SJCRH30 (cell line): ENCODE measurements at regions not wholly inside any gene's neighbourhood (a gene's known extent, or its start where the extent isn't known, plus 50 kb on each side); places are given as distances from the start of the nearest gene placed in this dataset.

ENCODE experiments used
- DNase-seq, 2 experiments: peaks; one replicate each; pipeline ENCODE4 v3.0.0-alpha.2; 2015 to 2020
- H3K27ac ChIP-seq: fragments of 250-450 bp; sonication (Bioruptor Pico); 2 replicates; pipeline ENCODE4 v1.5.1; 2020; ENCODE audit warnings: mild to moderate bottlenecking, moderate library complexity
- H3K27me3 ChIP-seq: fragments of 250-450 bp; sonication (Bioruptor Pico); 2 replicates; pipeline ENCODE4 v1.5.1; 2020; ENCODE audit warnings: mild to moderate bottlenecking, moderate library complexity
- H3K36me3 ChIP-seq: fragments of 250-450 bp; sonication (Bioruptor Pico); 2 replicates; pipeline ENCODE4 v1.5.1; 2020; ENCODE audit warnings: mild to moderate bottlenecking, moderate library complexity
- H3K4me1 ChIP-seq: fragments of 250-450 bp; sonication (Bioruptor Pico); 2 replicates; pipeline ENCODE4 v1.5.1; 2020; ENCODE audit warnings: mild to moderate bottlenecking, moderate library complexity
- H3K4me3 ChIP-seq: fragments of 250-450 bp; sonication (Bioruptor Pico); 2 replicates; pipeline ENCODE4 v1.5.1; 2020; ENCODE audit warnings: mild to moderate bottlenecking, moderate library complexity
- H3K9me3 ChIP-seq: fragments of 250-450 bp; sonication (Bioruptor Pico); replicated peaks from 2 replicates; pipeline ENCODE4 v1.5.1; 2020; ENCODE audit warnings: mild to moderate bottlenecking, moderate library complexity

DNA sequence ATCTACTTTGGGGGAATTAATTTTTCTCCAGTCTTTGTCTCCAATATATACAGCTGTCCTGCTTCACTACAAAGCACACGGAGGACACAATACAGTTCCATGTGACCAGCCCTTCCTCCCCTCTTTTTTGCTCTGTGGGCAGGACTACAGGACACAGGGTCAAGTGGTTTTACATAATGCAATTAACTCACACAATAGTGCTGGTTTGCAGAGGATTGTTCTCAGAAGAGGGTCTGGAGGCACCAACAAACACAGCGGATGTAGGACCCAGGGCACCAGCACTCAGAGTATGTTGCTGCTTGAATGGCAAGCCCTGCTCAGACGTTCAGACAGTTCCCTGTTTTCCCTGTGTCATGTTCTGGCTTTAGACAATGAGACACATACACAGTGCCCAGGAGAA lies 52.0 kb upstream of the NPTX2 start:
- peaks cover 16% of the 10 kb centered on the region for H3K4me1 ChIP-seq
- H3K36me3 ChIP-seq: no peaks in the 10 kb centered on the region
- H3K27me3 ChIP-seq: no peaks in the 10 kb centered on the region
- DNase-seq: no peak
- no peak overlapping the region for H3K27ac ChIP-seq
- no peak overlapping the region for H3K4me3 ChIP-seq
- H3K9me3 ChIP-seq: no peaks in the 10 kb centered on the region

GRCh38 chr7:98562871-98563495 lies 54.1 kb upstream of the NPTX2 start:
- Histone ChIP-seq H3K36me3 (no peaks in the 10 kb centered on the region), H3K4me1 (peaks cover 12% of the 10 kb centered on the region), H3K27ac (no peak overlapping the region), H3K27me3 (no peaks in the 10 kb centered on the region), H3K9me3 (no peaks in the 10 kb centered on the region), H3K4me3 (no peak overlapping the region)
- no peak for DNase-seq

GRCh38 chr7:98562381-98562823 lies 54.7 kb upstream of the NPTX2 start:
- peaks cover 12% of the 10 kb centered on the region for H3K4me1 ChIP-seq
- H3K36me3 ChIP-seq: no peaks in the 10 kb centered on the region
- no peak overlapping the region for H3K27ac ChIP-seq
- DNase-seq: no peak
- H3K27me3 ChIP-seq: no peaks in the 10 kb centered on the region
- H3K4me3 ChIP-seq: no peak overlapping the region
- H3K9me3 ChIP-seq: no peaks in the 10 kb centered on the region

- H3K4me3 ChIP-seq: no peak overlapping the region
- H3K27me3 ChIP-seq: no peaks in the 10 kb centered on the region
- H3K9me3 ChIP-seq: no peaks in the 10 kb centered on the region
- H3K4me1 ChIP-seq: peaks cover 4% of the 10 kb centered on the region; the same call in 1 of the 2 replicates
- H3K27ac ChIP-seq: no peak overlapping the region
- DNase-seq: peak; percentile 42 to 61
- no peaks in the 10 kb centered on the region for H3K36me3 ChIP-seq
Observed at GRCh38 chr7:98559958-98560357, 57.1 kb upstream of the NPTX2 start.

DNA sequence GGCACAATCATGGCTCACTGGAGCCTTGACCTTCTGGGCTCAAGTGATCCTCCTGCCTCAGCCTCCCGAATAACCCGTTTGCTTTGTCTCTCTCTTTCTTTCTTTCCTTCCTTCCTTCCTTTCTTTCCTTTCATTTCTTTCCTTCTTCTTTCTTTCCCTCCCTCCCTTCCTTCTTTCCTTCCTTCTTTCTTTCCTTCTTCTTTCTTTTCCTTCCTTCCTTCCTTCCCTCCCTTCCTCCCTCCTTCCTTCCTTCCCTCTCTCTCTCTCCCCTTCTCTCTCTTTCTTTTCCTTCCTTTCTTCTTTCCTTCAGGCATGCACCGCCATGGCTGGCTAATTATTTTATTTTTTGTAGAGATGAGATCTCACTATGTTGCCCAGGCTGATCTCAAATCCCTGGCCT lies 57.9 kb upstream of the NPTX2 start:
- peaks cover 4% of the 10 kb centered on the region; the same call in 1 of the 2 replicates for H3K4me1 ChIP-seq
- no peak overlapping the region for H3K27ac ChIP-seq
- H3K4me3 ChIP-seq: no peak overlapping the region
- DNase-seq: no peak
- no peaks in the 10 kb centered on the region for H3K36me3 ChIP-seq
- H3K27me3 ChIP-seq: no peaks in the 10 kb centered on the region
- no peaks in the 10 kb centered on the region for H3K9me3 ChIP-seq

GRCh38 chr7:98557538-98558031 lies 59.5 kb upstream of the NPTX2 start:
- Histone ChIP-seq H3K36me3 (no peaks in the 10 kb centered on the region), H3K4me1 (peaks cover 7% of the 10 kb centered on the region; the same call in 1 of the 2 replicates)

DNA sequence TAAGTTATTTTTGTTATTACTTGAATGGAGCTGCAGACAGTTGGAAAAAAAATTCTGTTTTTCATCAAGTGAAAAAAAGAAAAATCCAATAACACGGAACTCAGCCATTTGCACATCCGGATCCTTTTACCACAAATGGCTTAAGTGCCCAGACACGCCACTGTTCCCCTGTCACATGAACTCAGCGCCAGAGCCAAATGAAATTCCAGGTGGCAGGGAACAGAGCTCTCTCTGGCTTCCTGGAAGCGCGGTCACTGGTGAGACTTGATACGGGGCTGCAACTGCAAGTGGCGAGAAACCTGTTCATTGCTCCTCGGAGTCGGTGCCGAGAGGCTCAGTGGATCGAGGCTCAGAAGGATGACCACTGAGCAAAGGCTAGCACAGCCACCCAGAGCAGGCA lies 60.8 kb upstream of the NPTX2 start:
- Histone ChIP-seq H3K36me3 (no peaks in the 10 kb centered on the region), H3K9me3 (peaks cover 7% of the 10 kb centered on the region), H3K27me3 (no peaks in the 10 kb centered on the region), H3K4me1 (peaks cover 7% of the 10 kb centered on the region; the same call in 1 of the 2 replicates), H3K27ac (no peak overlapping the region), H3K4me3 (no peak overlapping the region)
- DNase-seq: no peak

More at GRCh38 chr7:98557538-98558031, 59.5 kb upstream of the NPTX2 start:
- Histone ChIP-seq H3K27ac (no peak overlapping the region), H3K27me3 (no peaks in the 10 kb centered on the region), H3K9me3 (no peaks in the 10 kb centered on the region), H3K4me3 (no peak overlapping the region)
- no peak for DNase-seq

DNA sequence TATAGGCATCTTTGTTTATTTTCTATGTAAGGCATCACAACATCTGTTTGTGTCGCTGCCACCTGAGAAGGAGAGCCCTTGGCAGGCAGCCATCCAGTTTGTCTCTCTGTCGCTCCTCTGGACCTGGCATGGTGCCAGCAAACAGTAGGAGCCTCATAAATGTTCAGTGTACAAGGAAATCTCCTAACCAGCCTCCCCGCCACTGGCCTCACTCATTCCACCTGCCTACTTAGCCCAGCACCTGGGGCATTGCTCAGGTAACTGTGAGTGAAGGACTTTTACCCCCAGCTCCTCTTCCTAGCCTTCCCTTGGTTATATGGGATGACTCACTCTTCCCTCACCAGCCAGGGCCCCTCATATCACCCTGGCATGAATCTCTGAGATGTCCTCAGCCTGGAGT lies 61.7 kb upstream of the NPTX2 start:
- Histone ChIP-seq H3K27me3 (no peaks in the 10 kb centered on the region), H3K9me3 (peaks cover 7% of the 10 kb centered on the region), H3K4me1 (peaks cover 7% of the 10 kb centered on the region; the same call in 1 of the 2 replicates), H3K4me3 (no peak overlapping the region), H3K27ac (no peak overlapping the region), H3K36me3 (no peaks in the 10 kb centered on the region)
- DNase-seq: no peak

DNA sequence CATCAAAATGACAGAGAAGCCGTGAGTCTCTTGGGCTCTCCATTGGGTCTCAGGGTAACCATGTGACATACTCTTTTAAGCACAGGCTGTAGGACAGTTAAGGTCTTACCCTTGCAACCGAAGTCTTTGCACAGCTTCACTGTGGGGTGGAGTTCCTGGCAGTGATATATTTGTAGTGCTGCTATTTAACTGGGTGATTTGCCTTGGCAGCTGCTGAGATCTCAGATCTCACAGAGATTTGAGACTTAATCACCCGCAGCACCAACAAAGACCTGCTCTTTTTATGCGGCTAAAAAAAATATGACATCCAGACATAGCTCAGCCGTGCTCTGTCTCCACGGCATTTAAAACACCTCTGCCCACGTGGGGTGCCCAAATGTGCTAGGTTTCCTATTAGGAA lies 63.4 kb upstream of the NPTX2 start:
- no peaks in the 10 kb centered on the region for H3K36me3 ChIP-seq
- peaks cover 3% of the 10 kb centered on the region; the same call in 1 of the 2 replicates for H3K4me1 ChIP-seq
- H3K9me3 ChIP-seq: peaks cover 7% of the 10 kb centered on the region
- H3K27ac ChIP-seq: no peak overlapping the region
- no peak overlapping the region for H3K4me3 ChIP-seq
- DNase-seq: peak; percentile 36 to 63
- no peaks in the 10 kb centered on the region for H3K27me3 ChIP-seq

DNA sequence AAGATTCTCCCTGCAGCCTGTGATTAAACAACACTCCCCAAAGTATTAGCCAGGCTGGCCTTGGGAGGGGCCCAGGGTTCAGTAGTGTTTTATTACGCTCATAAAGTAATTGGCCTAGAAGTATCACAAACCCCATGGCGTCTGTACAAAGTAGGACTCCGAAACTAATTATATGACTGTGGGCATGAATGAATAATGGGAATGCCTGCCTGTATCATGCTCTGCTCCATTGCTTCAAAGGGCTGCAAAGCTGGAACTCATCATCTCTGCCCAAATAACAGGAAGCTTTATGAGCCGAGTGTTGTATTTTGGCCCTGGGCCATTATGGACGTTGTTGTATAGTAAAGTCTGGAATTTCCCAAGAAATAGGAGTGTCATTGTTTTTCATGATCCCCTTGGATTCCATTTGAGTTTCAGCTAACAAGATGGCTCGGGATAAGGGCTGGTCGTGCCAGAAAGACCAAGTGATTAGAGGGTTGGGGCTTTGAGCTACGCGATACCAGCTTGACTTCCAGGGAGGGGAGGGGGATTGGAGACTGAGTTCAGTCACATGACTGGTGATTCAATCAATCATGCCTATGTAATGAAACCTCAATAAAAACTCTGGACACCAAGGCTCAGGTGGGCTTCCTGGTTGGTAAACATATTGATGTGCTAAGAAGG lies 65.3 kb upstream of the NPTX2 start:
- Histone ChIP-seq H3K4me1 (peaks cover 3% of the 10 kb centered on the region; the same call in 1 of the 2 replicates), H3K27me3 (no peaks in the 10 kb centered on the region), H3K9me3 (peaks cover 7% of the 10 kb centered on the region), H3K27ac (no peak overlapping the region), H3K4me3 (no peak overlapping the region), H3K36me3 (no peaks in the 10 kb centered on the region)
- DNase-seq: no peak

DNA sequence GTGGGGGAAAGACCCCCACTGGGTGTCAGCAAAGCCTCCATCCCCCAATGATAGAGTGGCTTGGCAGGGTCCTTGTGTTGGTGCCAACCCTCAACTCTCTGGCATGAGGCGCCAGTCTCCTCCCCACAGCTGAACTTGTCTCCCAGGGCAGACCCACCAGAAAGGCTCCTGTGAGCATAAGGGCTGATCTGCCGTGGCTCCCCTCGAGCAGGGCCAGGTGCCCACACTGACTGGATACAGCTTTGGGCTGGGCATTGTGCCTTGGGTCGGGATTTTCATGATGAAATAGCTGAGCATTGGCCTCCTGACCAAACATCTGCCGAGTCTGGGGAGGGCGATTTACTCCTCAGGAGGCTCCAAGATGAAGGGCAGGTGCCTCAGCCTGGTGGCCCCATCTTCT lies 68.1 kb upstream of the NPTX2 start:
- Histone ChIP-seq H3K27me3 (no peaks in the 10 kb centered on the region), H3K4me1 (peaks cover 3% of the 10 kb centered on the region; the same call in 1 of the 2 replicates), H3K36me3 (no peaks in the 10 kb centered on the region), H3K4me3 (no peak overlapping the region), H3K27ac (no peak overlapping the region), H3K9me3 (peaks cover 7% of the 10 kb centered on the region)
- no peak for DNase-seq

DNA sequence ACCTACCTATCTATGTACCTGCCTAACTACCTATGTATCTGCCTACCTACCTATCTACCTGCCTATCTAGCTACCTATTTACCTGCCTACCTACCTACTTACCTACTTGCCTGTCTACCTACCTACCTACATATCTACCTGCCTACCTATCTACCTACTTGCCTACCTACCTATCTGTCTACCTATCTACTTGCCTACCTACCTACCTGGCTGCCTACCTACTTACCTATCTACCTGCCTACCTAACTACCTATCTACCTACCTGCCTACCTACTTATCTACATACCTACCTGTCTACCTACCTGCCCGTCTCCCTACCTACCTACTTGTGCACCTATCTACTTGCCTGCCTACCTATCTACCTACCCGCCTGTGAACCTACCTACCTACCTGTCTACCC lies 68.7 kb upstream of the NPTX2 start:
- no peak for DNase-seq
- Histone ChIP-seq H3K4me3 (no peak overlapping the region), H3K9me3 (peaks cover 7% of the 10 kb centered on the region), H3K27ac (no peak overlapping the region), H3K36me3 (no peaks in the 10 kb centered on the region), H3K4me1 (peaks cover 2% of the 10 kb centered on the region; the same call in 1 of the 2 replicates), H3K27me3 (no peaks in the 10 kb centered on the region)

DNA sequence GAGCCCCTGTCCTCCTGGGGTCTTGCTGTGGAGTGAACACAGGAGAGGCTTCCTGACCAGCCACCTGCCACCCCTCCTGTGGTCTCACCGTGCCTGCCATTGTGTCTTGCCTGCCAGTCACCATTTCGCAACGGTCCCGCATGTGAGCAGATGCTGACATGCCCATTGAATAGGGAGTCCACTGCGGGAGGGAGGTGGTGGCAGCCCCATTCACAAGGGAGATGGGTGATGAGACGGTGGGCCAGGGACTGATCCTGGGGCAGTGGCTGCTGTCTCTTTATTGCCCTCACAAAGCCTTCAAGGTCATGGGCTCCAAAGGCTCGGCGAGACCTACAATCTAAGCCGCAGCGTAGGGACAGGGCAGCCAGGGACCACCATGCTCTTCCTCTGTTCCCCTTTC lies 76.0 kb upstream of the NPTX2 start:
- no peaks in the 10 kb centered on the region for H3K27me3 ChIP-seq
- H3K36me3 ChIP-seq: no peaks in the 10 kb centered on the region
- H3K4me3 ChIP-seq: no peak overlapping the region
- H3K27ac ChIP-seq: no peak overlapping the region
- DNase-seq: no peak
- H3K9me3 ChIP-seq: no peaks in the 10 kb centered on the region
- no peaks in the 10 kb centered on the region for H3K4me1 ChIP-seq

DNA sequence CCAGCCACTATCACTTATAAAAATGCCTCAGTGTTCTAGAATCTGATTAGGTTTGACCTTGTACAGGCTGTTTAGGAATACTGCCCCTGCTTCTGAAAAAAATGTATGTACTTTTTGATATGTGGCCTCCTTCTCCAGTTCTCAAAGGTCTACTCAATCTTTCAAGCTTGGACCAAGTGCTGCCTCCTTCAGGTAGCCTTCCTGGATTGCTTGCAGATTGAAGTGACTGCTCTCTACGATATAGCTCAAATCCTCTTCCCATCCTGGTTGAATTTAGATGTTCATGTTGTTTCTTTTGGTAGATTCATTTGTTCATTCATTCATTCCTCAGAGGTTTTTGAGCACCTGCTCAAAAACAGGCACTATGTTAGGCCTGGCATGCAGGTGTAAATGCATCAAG lies 77.2 kb upstream of the NPTX2 start:
- no peak overlapping the region for H3K4me3 ChIP-seq
- no peaks in the 10 kb centered on the region for H3K27me3 ChIP-seq
- H3K27ac ChIP-seq: no peak overlapping the region
- no peaks in the 10 kb centered on the region for H3K36me3 ChIP-seq
- DNase-seq: no peak
- no peaks in the 10 kb centered on the region for H3K9me3 ChIP-seq
- no peaks in the 10 kb centered on the region for H3K4me1 ChIP-seq

- Histone ChIP-seq H3K36me3 (no peaks in the 10 kb centered on the region), H3K27ac (no peak overlapping the region), H3K9me3 (no peaks in the 10 kb centered on the region), H3K4me3 (no peak overlapping the region), H3K4me1 (no peaks in the 10 kb centered on the region), H3K27me3 (no peaks in the 10 kb centered on the region)
- DNase-seq: no peak
Observed at GRCh38 chr7:98536803-98537202, 80.3 kb upstream of the NPTX2 start.
